NCI-H2081 (cell line): ENCODE measurements at regions not wholly inside any gene's neighbourhood (a gene's known extent, or its start where the extent isn't known, plus 50 kb on each side); places are given as distances from the start of the nearest gene placed in this dataset.
"Not testable (repeated sequence)": the region's sequence is repeated elsewhere in the genome, so short reads cannot be mapped to it uniquely, and the experiment has no call there.

ENCODE experiments used
- DNase-seq, 2 experiments: peaks; one replicate each; lab custom pipeline; 2025; lab: John Stamatoyannopoulos, UW

DNA sequence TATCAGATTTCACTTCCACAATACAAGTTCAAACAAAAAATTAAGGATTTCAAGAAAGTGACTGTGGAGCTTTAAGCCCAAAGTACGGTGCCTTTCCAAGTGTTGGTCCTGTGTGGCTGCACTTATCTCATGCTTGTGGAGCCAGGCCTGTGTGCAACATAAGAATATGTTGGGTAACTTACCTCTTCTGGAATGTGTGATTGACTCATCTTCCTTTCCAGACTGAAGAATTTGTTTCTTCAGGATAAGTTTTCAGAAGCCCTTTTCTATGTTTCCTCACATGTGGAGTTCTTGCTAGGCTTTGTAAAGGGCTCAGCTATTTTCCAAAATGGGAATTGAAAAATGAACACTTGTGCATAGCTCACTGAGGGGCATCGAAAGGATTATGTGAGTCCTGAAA, 485.1 kb upstream of the PAPPA start:
- no peak for DNase-seq

DNA sequence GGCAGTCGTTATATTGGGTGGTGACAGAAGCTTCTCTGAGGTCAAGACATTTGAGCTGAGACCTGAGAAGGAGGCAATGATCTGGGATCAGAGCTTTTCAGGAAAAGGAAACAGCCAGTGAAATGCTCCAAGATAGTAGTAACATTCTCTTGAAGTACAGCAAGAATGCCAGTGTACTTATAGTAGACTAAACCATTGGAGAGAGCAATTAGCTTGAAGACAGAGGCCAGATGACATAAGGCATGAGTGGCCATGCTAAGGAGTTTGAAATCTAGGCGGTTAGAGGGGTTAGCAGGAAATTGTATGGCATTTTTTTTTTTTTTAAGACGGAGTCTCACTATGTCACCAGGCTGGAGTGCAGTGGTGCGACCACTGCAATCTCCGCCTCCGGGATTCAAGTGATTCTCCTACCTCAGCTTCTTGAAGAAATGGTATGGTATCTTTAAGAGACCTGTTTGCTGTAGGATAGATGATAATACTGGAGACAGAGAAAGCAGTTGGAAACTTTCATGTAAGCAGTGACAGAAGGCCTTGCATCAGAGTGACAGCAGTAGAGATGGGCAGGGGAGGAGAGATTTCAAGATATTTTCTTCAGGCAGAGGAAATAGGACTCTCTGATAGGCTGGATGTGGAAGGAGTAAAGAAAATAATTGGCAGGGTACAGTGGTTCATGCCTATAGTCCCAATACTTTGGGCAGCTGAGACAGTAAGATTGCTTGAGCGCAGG, 482.2 kb upstream of the PAPPA start:
- DNase-seq, result no peak

DNA sequence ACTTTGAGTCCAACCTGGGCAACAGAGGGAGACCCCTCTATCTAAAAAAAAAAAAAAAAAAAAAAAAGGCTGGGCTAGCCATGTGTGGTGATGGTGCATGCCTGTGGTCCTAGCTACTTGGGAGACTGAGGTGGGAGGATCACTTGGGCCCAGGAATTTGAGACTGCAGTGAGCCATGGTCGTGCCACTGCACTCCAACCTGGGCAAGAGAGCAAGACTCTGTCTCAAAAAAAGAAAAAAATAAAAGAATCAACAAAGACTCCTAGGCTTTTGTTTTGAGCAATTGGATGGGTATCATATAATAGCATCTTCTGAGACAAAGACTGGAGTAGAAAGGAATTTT, 481.7 kb upstream of the PAPPA start:
- no peak for DNase-seq

DNA sequence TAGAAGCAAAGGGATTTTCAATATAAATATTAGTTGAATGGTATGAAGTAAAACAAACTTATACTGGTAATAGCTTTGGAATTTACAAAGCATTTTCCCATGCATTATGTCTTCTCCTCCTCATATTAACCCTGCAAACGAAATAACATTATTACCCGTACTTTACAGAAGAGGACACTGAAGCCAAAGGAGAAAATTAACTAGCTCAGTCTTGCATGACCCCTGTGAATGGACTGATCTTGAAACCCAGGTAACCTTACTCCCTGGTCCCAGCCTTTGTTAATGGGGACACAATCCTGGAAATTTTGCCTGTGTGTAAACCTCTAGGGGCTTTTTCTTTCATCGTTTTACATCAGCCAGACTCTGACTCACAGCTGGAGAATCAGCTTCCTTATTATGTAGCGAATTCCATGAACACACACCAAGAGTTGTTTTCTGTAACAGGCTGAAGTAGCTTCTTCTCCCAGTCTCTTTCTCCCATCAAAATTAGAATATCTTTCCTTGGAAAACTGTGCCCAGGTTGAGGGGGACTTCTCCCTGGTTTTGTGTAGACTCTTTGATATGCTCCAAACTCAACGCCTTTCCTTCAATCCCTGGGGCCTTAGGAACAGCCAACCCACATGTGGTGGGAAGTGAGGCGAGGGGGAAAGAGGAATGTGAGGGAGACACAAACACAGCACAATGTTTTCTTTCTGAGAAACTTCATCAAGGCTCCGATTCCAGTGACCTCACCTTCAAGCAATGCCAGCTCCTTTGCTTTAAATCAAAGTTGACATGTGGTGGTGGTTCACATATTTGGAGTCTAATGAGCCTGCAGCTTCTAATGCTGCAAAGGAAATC, 480.9 kb upstream of the PAPPA start:
- DNase-seq, result no peak

DNA sequence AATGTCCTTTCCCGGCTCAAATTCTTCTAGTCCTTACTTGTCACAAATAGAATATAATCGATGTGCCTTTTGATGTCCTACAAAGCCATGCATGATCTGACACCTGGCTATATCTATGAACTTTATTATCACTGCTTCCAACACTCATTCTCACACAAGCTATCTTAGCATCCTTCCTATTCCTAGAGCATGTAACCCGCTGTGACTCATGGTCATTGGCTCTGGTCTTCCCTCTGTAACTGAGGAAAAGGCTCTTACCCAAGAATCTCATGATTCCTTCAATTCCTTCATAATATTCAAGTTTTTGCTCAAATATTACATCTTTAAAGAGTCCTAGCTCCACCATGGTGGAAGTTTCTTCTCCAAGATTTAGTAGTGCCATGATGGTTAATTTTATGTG, 480.0 kb upstream of the PAPPA start:
- DNase-seq, result no peak

DNA sequence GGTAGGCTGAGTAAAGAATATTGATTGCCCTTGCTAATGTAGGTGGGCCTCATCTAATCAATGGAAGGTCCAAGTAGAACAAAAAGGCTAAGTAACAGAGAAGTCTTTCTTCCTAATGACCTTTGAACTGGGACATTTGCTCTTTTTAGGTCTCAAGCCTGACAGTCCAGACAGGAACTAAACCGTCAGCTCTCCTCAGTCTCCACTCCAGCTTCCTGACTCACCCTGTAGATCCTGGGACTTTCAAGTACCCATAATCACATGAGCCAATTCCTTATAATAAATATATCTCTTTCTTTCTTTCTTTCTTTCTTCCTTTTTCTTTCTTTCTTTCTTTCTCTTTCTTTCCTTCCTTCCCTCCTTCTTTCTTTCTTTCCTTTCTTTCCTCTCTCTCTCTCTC, 479.5 kb upstream of the PAPPA start:
- DNase-seq, result no peak

DNA sequence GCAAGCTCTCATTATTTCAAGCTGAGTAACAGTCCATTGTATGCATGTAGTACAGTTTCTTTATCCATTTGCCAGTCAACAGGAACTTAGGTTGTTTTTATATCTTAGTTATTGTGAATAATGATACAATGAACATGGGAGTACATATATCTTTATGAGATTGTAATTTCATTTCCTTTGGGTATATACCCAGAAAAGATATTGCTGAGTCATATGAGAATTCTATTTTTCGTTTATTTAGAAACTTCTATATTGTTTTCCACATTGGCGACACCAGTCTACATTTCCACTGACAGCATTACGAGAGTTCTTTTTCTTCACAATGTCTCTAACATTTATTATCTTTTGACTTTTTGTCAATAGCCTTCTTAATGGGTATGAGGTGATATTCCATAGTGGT, 477.8 kb upstream of the PAPPA start:
- no peak for DNase-seq

DNA sequence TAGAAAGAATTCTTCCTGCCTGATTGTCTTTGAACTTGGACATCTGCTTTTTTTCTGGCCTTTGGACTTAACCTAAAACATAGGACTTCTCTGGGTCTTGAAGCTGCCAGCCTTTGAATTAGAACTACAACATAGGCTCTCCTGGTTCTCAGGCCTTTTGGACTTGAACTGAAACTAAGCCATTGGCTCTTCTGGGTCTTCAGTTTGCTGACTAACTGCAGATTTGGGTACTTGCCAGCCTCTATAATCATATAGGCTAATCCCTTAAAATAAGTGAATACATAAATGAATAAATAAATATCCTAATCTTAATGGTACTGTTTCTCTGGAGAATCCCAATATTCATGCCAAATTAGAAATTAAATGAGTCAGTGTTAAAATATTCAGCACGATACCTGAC, 473.4 kb upstream of the PAPPA start:
- no peak for DNase-seq

DNA sequence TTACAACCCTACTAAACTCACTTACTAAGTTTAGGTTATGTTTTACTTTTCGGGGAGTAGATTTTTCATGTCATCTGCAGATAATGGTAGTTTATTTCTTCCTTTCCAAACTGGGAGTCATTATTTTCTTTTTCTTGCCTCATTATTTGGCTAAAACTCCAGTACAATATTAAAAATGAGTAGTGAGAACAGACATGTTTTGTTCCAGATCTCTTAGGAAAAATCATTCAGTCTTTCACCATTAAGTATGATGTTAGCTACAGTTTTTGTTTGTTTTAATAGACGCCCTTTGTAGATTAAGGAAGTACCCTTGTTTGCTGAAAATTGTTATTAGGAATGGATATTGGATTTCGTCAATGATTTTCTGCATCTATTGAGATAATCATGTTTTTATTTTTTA, 472.0 kb upstream of the PAPPA start:
- DNase-seq, result no peak

DNA sequence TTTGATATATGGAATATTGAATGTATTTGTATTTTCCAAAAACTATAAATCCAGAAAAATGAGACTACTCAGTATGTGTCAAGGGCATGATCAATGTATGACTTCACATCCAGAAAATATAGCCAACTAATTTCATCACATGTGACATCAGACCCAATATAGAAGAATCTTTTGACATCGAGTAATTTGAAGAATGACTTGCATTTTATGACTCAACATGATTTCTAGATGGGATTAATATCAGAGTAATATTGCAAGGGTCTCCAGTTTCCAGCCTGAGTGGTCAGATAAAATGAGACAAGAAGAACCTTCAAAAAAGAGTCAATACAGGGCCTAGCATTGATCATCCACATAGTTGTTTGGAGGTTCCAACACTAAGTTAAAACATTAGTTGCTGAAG, 467.5 kb upstream of the PAPPA start:
- no peak for DNase-seq

DNA sequence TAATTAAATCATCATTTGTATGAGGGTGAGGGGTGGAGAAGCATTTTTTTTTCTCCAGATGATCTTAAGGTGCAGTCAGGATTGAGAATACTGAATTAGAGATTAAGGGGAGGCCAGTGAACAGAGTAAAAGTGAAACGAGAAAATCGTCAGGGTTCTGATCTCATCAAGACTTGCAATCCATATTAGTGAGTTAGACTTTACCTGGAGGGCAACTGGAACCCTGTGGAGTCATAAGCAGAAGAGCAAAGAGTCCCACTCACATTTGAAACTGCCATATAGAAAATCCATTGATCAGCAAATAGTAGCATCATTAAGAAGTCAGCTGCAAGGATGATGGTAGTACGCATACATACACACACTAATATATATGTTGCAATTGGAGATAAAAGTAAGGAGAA, 466.2 kb upstream of the PAPPA start:
- DNase-seq, result no peak

DNA sequence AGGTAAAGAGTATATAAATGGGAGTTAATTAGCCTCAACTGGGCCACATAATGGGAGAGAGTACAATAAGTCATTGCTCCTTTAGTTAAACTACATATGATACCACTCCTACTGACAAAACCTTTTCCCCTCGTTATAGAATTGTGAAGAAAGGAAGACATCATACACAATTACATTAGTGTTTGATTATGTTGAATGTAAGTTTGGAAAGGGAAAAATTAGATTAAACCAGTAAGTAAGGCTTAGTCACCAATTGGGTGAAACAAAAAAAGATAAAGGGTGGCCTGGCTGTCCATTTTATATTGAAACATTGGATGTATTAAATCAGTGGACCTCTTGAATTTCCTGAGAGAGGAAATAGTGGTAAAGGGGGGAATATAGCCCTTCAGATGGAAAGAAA, 464.3 kb upstream of the PAPPA start:
- DNase-seq, result peak; percentile 35 to 61

DNA sequence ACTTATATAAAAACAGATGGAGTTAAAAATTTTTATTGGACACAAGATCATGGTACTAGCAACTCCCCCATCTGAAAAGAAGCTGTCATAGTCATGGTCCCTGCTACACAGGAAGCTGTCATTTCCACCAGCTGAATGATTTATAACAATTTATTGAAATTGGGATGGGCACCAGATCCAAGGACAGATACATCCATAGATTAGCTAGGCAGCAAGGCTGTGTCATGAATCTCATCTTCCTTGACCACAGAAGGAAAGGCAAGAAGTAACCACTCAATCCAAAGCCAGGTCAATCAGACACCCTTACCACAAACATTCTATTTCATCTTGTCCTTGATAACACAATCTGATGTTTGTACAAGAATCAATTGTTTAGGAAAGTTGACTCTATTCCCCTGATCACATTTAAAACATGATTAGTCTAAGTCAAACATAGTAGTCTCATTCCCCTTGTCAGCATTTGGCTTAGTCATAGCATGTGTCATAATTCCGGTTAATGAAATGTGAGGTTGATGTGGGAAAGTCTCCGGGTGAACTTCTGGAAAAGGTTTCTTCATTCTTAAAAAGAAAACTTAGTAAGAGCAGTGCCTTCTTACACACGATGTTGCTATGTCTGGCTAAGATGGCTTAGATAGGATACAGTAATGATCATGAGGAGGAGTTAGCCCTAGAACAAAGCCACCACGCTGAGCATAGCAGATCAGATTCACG, 462.6 kb upstream of the PAPPA start:
- no peak for DNase-seq

DNA sequence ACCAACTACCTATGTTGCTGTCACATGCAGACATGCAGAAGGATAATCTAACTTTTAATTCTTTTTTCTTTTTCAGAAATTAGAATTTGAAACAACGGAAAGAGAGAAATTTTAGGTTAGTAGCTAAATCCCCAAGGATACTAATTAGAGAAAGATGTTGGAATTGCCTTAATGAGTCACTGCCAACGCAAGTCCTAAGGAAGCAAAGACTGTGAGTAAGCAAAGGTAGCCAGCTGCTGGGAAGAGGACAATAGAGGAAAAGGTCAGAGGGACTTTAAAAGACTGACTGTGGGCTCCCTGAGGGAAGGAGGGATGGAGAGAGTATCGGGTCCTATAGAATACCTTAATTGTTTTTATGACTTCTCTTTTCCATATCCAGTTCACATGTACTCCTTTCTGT, 461.9 kb upstream of the PAPPA start:
- no peak for DNase-seq

DNA sequence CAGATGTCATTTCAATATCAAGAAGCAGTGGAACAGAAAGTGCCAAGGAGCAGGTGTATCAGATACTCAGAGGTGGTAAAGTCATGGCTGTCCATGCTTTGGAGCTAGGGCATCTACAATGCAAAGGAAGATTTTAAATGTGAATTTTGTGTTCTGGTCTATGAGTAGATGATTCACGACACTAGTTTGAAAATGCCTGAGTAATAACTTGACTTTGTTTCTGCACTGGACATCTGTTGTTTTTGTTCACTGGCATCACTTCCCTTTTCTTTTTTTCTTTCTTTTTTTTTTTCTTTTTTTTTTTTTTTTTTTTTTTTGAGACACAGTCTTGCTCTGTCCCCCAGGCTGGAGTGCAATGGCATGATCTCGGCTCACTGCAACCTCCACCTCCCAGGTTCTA, 460.7 kb upstream of the PAPPA start:
- DNase-seq, result not testable (repeated sequence)

DNA sequence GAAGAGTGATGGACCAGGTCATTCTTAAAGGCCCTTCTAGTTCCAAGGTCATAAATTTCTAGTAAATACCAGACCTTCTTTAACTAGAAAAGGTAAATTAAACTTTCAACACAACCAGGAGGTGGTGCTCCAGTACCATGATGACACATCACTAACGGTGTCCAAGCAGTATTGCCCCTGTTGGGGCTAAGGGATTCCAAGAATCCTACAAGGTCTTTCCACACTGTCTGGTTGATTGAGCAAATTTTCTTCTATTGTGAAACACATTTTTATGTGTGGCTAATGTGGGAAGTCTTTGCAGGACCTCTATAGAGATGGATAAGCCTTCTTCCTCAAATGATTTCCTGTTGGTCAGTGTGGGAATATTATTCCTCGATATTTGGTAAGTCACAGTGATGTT, 459.6 kb upstream of the PAPPA start:
- peak in 1 of 2 experiments; percentile 30 for DNase-seq

DNA sequence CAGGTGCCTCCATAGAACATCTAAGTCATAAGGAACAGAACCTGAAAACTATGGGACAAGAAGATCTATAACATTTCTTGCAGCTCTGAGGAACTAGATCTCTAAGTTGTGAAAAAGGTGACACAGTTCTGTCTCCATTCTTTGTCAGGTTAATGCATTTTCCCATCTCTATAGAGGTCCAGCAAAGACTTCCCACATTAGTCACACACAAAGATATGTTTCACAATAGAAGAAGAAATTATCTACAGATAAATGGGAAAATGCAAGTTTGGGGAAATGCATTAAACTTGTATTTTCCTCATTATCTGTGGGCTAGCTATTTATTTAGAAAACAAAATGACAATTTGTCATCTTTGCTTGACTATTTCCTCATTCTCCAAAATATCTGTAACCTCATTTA, 458.6 kb upstream of the PAPPA start:
- no peak for DNase-seq

DNA sequence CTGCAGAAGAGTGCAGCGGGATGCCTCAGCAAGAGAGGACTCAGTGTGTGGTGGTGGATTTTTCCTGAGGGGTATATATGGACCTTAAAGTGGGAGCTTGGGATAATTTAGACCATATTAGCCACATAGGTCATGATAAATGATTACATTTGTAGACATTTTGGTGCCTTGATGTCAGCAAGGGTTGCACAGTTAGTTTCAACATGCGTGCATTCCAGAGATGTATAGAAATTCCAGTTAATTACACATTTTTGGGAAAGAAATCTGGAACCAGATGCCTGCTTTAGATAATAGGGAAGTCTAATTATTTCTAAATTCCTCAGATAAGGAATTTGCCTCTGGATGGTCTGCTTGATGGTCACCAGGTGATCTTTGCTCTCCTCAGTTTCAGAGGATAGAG, 440.6 kb upstream of the PAPPA start:
- DNase-seq, result no peak

DNA sequence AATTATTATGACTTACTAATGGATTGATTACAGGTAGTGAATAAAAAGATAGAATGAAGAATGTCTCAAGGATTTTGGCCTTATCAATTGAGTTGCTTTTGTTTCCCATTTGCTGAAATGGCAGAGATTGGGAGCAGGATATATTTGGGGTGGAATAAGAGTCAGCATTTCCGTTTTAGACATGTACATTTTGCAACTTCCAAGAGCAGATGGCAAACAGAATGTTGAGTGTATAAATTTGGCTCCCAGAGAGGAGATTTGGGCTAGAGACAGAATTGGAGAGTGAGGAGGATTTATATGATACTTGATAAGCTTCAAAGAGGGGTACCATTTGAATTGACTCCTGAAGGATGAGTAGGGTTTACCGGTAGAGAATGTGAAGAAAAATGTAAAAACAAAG, 437.9 kb upstream of the PAPPA start:
- DNase-seq, result no peak

DNA sequence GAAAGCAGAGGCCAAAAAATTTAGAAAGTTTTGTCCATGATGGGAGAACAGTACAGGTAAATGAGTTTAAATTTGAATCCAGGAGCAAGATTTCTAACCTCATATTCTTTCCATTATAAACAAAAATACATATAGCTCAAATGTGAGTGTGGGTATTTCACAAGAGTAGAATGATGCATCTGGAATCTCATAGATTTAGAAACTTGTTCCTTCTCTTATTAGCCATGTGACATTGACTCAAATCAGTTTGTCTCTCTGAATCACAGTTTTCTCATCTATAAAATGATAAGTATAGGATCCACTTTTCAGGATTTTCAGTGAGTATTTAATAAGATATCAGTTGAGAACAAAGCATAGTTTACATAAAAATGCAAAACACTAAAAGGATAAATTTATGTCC, 436.3 kb upstream of the PAPPA start:
- no peak for DNase-seq

DNA sequence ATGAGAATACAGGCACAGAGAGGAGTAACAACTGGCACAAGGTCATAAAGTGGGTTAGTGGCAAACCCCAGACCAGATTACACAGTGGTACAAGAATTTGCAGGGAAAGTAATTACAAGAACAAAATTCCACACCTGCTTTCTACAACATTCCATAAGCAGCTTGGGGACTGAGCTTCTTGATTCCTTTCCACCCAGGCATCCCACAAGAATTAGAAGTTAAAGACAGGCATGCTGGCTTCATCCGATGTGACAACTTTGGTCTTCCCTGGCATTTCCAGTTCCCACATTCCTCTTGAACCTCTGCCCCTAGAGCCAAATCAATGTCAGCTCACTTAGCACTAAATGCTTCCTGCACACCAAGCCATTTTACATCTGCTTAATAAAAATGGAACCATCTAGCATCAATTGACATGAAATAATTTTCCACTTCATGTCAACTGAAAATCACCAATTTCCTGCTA, 435.8 kb upstream of the PAPPA start:
- DNase-seq, result no peak

DNA sequence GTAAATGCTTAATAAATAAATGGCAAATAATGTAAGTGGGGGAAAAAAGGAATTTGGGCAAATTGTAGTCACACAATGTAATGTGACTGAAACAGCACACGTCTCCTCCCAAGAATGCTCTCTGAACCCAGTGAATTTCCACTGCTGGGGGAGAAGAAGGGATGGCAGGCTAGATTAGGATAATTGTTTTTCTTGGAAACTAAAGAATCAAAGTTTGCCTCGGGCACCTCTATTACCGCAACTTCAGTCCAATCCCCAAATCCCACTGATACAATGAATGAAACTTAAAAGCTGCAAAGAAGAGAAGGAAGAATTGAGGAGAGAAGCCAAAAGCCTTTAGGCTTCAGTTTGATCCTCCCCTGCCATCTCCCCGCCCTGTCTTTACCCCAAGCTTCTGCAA, 423.2 kb upstream of the PAPPA start:
- no peak for DNase-seq

DNA sequence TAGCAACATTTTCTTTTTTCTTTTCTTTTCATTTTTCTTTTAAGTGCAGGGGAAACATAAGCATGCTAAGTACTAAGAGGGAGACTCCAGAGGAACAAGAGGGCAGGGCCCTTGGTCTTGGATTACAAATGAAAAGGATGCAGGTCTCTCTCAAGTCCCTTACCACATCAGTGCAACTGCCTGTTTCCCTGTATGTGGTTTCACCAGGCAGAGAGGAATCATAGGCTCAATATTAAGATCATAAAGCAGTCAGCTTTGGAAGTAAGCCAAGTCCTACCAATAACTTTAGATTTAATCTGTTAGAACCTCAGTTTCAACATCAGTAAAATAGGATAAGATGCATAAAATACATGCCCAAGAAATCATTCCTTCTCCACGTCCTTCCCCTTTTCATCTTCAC, 422.7 kb upstream of the PAPPA start:
- no peak for DNase-seq
